Adrenal gland (tissue), 9 donors: ENCODE measurements at regions not wholly inside any gene's neighbourhood (a gene's known extent, or its start where the extent isn't known, plus 50 kb on each side); places are given as distances from the start of the nearest gene placed in this dataset.

ENCODE experiments used
- DNase-seq, 7 donors: peaks; one replicate each; pipeline ENCODE4 v3.0.0-alpha.2; 2019 to 2020
- H3K27ac ChIP-seq, 5 donors: fragments of 200-600 bp; sonication (generic) in 4 of 5; 1 replicate in 3 of 5; 2 replicates in 2 of 5; pipeline versions ENCODE4 v1.5.1 to v1.8.0; 2016 to 2020; ENCODE audit warnings: mild to moderate bottlenecking in 1 of 5
- H3K27me3 ChIP-seq: fragments of 200-600 bp; 2 replicates; pipeline ENCODE4 v1.8.0; 2021
- H3K36me3 ChIP-seq, 2 donors: fragments of 200-600 bp; replicated peaks in 1 of 2; 1 replicate in 1 of 2; 2 replicates in 1 of 2; pipeline versions ENCODE4 v1.5.1 to v1.8.0; 2018 to 2022
- H3K4me1 ChIP-seq, 2 donors: fragments of 200-600 bp; replicated peaks in 1 of 2; 1 replicate in 1 of 2; 2 replicates in 1 of 2; pipeline versions ENCODE4 v1.5.1 to v1.8.0; 2018 to 2021
- H3K4me3 ChIP-seq, 4 donors: fragments of 200-600 bp; sonication (generic) in 3 of 4; one replicate each; pipeline ENCODE4 v1.5.1; 2016 to 2018
- H3K9me3 ChIP-seq, 3 donors: fragments of 200-600 bp; sonication (generic) in 1 of 3; replicated peaks in 1 of 3; 1 replicate in 2 of 3; 2 replicates in 1 of 3; pipeline versions ENCODE4 v1.5.1 to v1.8.0; 2016 to 2021
- POLR2A ChIP-seq, 2 donors: fragments of 450-650 bp; IDR thresholded peaks; one replicate each; pipeline ENCODE4 v1.6.1; 2017; ENCODE audit warnings: antibody characterized with exemption in 2 of 2, mild to moderate bottlenecking in 2 of 2, moderate library complexity in 1 of 2
- WGBS, 4 donors: extraction: QIAGEN DNeasy Blood & Tissue Kit in 2 of 4; methylation state at CpG; one replicate each; pipeline versions ENCODE4 v1.1.5 to v1.1.7; 2013 to 2017; 5-methylcytosine and 5-hydroxymethylcytosine counted together
- intact Hi-C, 2 donors: fragments of 100-400 bp; cut with DNase I; formaldehyde crosslinking; loops; one replicate each; pipeline versions ENCODE4 v1.14.1 to v1.15.0; 2022 to 2023
- TF ChIP-seq, protein P1 (sequence below), 6 experiments: fragments of 450-650 bp in 4 of 6; fragments of 200-600 bp in 2 of 6; sonication (generic) in 1 of 6; IDR thresholded peaks; 1 replicate in 5 of 6; 2 replicates in 1 of 6; pipeline versions ENCODE4 v1.5.1 to v1.8.0; 2016 to 2021; ENCODE audit warnings: antibody characterized with exemption in 6 of 6, mild to moderate bottlenecking in 2 of 6, moderate library complexity in 1 of 6
- donor health status: healthy with polysubstance abuse.
- donor health status: Bipolar disorder and iron deficiency.
- donor health status: DM: yes; HTN: yes; CAD: no.
- donor health status: DM: no; HTN: no; CAD: no.
- donor health status: DM: no; HTN: no; CAD: no.

- Histone ChIP-seq H3K36me3 (no peaks in the 10 kb centered on the region), H3K27ac (no peak overlapping the region), H3K4me3 (no peak overlapping the region), H3K9me3 (no peaks in the 10 kb centered on the region), H3K27me3 (no peaks in the 10 kb centered on the region), H3K4me1 (peaks cover 0 to 4% of the 10 kb centered on the region in 2 donors)
- TF ChIP-seq, protein P1, sequence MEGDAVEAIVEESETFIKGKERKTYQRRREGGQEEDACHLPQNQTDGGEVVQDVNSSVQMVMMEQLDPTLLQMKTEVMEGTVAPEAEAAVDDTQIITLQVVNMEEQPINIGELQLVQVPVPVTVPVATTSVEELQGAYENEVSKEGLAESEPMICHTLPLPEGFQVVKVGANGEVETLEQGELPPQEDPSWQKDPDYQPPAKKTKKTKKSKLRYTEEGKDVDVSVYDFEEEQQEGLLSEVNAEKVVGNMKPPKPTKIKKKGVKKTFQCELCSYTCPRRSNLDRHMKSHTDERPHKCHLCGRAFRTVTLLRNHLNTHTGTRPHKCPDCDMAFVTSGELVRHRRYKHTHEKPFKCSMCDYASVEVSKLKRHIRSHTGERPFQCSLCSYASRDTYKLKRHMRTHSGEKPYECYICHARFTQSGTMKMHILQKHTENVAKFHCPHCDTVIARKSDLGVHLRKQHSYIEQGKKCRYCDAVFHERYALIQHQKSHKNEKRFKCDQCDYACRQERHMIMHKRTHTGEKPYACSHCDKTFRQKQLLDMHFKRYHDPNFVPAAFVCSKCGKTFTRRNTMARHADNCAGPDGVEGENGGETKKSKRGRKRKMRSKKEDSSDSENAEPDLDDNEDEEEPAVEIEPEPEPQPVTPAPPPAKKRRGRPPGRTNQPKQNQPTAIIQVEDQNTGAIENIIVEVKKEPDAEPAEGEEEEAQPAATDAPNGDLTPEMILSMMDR (IDR thresholded peaks at IDR 0.05), result no peak
- TF ChIP-seq POLR2A (IDR thresholded peaks at IDR 0.05), result no peak
- DNase-seq, result no peak
- intact Hi-C loops, result no loop called here
Measured at GRCh38 chr3:34146596-34146995, 348.2 kb downstream of the PDCD6IP start.

GRCh38 chr3:34150992-34151391, 352.6 kb downstream of the PDCD6IP start:
- TF ChIP-seq, protein P1 (IDR thresholded peaks at IDR 0.05), result no peak
- TF ChIP-seq POLR2A (IDR thresholded peaks at IDR 0.05), result no peak
- H3K4me3 ChIP-seq, result no peak overlapping the region
- H3K27ac ChIP-seq, result no peak overlapping the region
- no peaks in the 10 kb centered on the region for H3K27me3 ChIP-seq
- intact Hi-C loops, result no loop called here
- no peaks in the 10 kb centered on the region for H3K9me3 ChIP-seq
- DNase-seq, result no peak
- WGBS, 4 donors, result 49 to 69% (median 59%) methylated on average over 3 of the region's 3 CpGs
- H3K4me1 ChIP-seq, result peaks cover 0 to 4% of the 10 kb centered on the region in 2 donors
- H3K36me3 ChIP-seq, result no peaks in the 10 kb centered on the region

DNA sequence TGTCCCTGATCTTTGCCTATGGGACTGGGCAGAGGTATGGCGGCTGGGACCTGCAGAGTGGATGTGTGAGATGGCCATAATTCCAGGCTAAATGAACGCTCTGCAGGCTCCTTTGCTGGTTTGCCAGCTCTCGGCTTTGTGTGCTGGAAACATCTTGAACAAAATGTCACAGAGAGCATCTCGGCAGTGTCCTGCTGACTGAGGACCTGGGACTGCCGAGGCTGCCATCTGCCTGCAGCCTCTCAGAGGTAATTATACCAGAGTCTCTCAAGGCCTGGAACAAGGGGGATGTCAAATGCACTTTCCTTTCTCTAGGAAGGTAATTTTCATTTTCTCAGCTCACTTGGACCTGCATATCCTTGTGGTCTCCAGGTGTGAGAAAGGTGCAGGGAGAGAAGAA, 354.2 kb downstream of the PDCD6IP start:
- Histone ChIP-seq H3K36me3 (no peaks in the 10 kb centered on the region), H3K27ac (no peak overlapping the region), H3K4me1 (peaks cover 0 to 4% of the 10 kb centered on the region in 2 donors), H3K4me3 (no peak overlapping the region), H3K27me3 (no peaks in the 10 kb centered on the region), H3K9me3 (no peaks in the 10 kb centered on the region)
- no peak for TF ChIP-seq POLR2A (IDR thresholded peaks at IDR 0.05)
- WGBS, 4 donors, result 71 to 88% (median 82%) methylated on average over 3 to 5 of the region's 5 CpGs
- intact Hi-C loops, result no loop called here
- no peak for DNase-seq

GRCh38 chr3:34155108-34155507, 356.7 kb downstream of the PDCD6IP start:
- no peaks in the 10 kb centered on the region for H3K36me3 ChIP-seq
- WGBS, 4 donors, result 0 to 72% (median 0%) methylated on average over 1 of the region's 1 CpG; no CpG with 5 or more reads in 1 of the 4 donors

DNA sequence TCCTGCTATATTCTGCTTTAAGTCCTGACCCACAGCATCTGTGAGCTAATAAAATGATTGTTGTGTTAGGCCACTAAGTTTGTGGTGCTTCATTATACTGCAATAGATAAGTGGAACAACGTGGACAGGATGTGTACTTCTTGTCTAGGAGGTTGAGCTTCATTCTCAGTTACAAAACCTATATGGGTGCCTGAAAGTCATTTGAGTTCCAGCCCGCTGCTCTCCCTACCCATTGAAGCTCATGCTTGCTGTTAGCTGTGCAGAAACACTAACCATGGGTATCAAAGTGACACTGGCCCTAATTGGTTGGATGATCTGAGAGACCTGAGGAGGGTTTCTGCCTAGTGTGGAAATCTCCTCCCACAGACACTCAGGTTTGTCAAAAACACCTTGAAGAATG, 357.2 kb downstream of the PDCD6IP start:
- Histone ChIP-seq H3K9me3 (no peaks in the 10 kb centered on the region), H3K27me3 (no peaks in the 10 kb centered on the region), H3K36me3 (no peaks in the 10 kb centered on the region), H3K4me3 (no peak overlapping the region), H3K27ac (no peak overlapping the region), H3K4me1 (peaks cover 0 to 4% of the 10 kb centered on the region in 2 donors)
- WGBS, 4 donors, result 72 to 88% (median 76%) methylated on average over 2 of the region's 2 CpGs
- no peak for DNase-seq
- intact Hi-C loops, result no loop called here
- TF ChIP-seq, protein P1 (IDR thresholded peaks at IDR 0.05), result no peak
- TF ChIP-seq POLR2A (IDR thresholded peaks at IDR 0.05), result no peak

More at GRCh38 chr3:34155108-34155507, 356.7 kb downstream of the PDCD6IP start:
- TF ChIP-seq, protein P1 (IDR thresholded peaks at IDR 0.05), result no peak
- no peak for TF ChIP-seq POLR2A (IDR thresholded peaks at IDR 0.05)
- Histone ChIP-seq H3K27ac (no peak overlapping the region), H3K4me1 (peaks cover 0 to 4% of the 10 kb centered on the region in 2 donors), H3K9me3 (no peaks in the 10 kb centered on the region), H3K27me3 (no peaks in the 10 kb centered on the region), H3K4me3 (no peak overlapping the region)
- intact Hi-C loops, result no loop called here
- DNase-seq, result no peak
